A673 (cell line): ENCODE measurements at regions not wholly inside any gene's neighbourhood (a gene's known extent, or its start where the extent isn't known, plus 50 kb on each side); places are given as distances from the start of the nearest gene placed in this dataset.

Experiments
- BruUV-seq: library from RNA; stranded (reverse); fragments of 400-500 nt; replicated peaks from 2 replicates; lab custom pipeline; 2021; lab: Mats Ljungman, UMichigan
- CTCF ChIA-PET: fragments of 300-600 bp; sonication (Branson Sonifier 250); formaldehyde crosslinking; loops from one replicate; lab custom pipeline; 2022; ENCODE audit warnings: antibody characterized with exemption; lab: Charles Lee
- POLR2A ChIA-PET: fragments of 300-600 bp; sonication (Branson Sonifier 250); formaldehyde crosslinking; loops from one replicate; lab custom pipeline; 2022; ENCODE audit warnings: antibody characterized with exemption; ENCODE audit not compliant: low non-redundant PET; lab: Charles Lee
- DNase-seq: peaks from one replicate; pipeline ENCODE4 v3.0.0-alpha.2; 2015; ENCODE audit warnings: low spot score
- H3K27ac ChIP-seq: fragments of 200-600 bp; sonication (generic); 2 replicates; pipeline ENCODE4 v1.5.1; 2016; ENCODE audit warnings: mixed run types, low read depth, mild to moderate bottlenecking, mixed read lengths, antibody characterized with exemption, low read length; ENCODE audit not compliant: poor library complexity, severe bottlenecking
- H3K27me3 ChIP-seq: fragments of 200-600 bp; sonication (generic); replicated peaks from 2 replicates; pipeline ENCODE4 v1.6.1; 2017; ENCODE audit warnings: mixed run types, low read depth, mild to moderate bottlenecking, mixed read lengths, antibody characterized with exemption, low read length; ENCODE audit not compliant: insufficient read depth, poor library complexity
- H3K36me3 ChIP-seq: fragments of 200-600 bp; sonication (generic); 2 replicates; pipeline ENCODE4 v1.6.1; 2016; ENCODE audit warnings: mixed run types, mild to moderate bottlenecking, mixed read lengths, antibody characterized with exemption, low read length; ENCODE audit not compliant: insufficient read depth, poor library complexity, severe bottlenecking
- H3K4me1 ChIP-seq: fragments of 200-600 bp; sonication (generic); 2 replicates; pipeline ENCODE4 v1.6.1; 2017; ENCODE audit warnings: mixed run types, mild to moderate bottlenecking, mixed read lengths, antibody characterized with exemption, low read length; ENCODE audit not compliant: insufficient read depth, poor library complexity, severe bottlenecking
- H3K4me3 ChIP-seq: fragments of 200-600 bp; sonication (generic); 2 replicates; pipeline ENCODE4 v1.5.1; 2016; ENCODE audit warnings: low read depth, mixed run types, mild to moderate bottlenecking, mixed read lengths, low read length; ENCODE audit not compliant: poor library complexity, severe bottlenecking
- H3K9me3 ChIP-seq: fragments of 200-600 bp; sonication (generic); 2 replicates; pipeline ENCODE4 v1.6.1; 2016; ENCODE audit warnings: mixed run types, low read depth, mild to moderate bottlenecking, mixed read lengths, antibody characterized with exemption, low read length; ENCODE audit not compliant: poor library complexity, severe bottlenecking
- CTCF ChIP-seq: fragments of 300-800, 200-600 bp; sonication (generic); conservative IDR thresholded peaks from 2 replicates; pipeline ENCODE4 v1.5.1; 2017; ENCODE audit warnings: low read depth, mild to moderate bottlenecking, antibody characterized with exemption, low read length, moderate library complexity, mixed read lengths
- EZH2 ChIP-seq: fragments of 200-600 bp; sonication (generic); IDR thresholded peaks from 2 replicates; pipeline ENCODE4 v1.6.1; 2017; ENCODE audit warnings: borderline replicate concordance, low read depth, mild to moderate bottlenecking, mixed read lengths, antibody characterized with exemption, low read length; ENCODE audit not compliant: poor library complexity, severe bottlenecking
- intact Hi-C: fragments of 100-400 bp; cut with micrococcal nuclease; formaldehyde crosslinking; loops from one replicate; pipeline ENCODE4 v1.10.0; 2022; ENCODE audit not compliant: unreplicated experiment

GRCh38 chr3:80521081-80521480 lies 753.3 kb upstream of the ROBO1 start:
- intact Hi-C loops, result loop anchor here (10.0 kb wide), 1 partner anchor 154 kb away; no protein-coding TSS in a partner anchor
- Histone ChIP-seq H3K4me3 (no peak overlapping the region), H3K27me3 (no peaks in the 10 kb centered on the region), H3K4me1 (no peaks in the 10 kb centered on the region), H3K27ac (no peak overlapping the region), H3K9me3 (no peaks in the 10 kb centered on the region), H3K36me3 (no peaks in the 10 kb centered on the region)
- TF ChIP-seq CTCF (no peak), EZH2 (no peak)
- DNase-seq, result no peak
- ChIA-PET POLR2A (no interaction called here), CTCF (no interaction called here)
- no TSS peak for BruUV-seq

DNA sequence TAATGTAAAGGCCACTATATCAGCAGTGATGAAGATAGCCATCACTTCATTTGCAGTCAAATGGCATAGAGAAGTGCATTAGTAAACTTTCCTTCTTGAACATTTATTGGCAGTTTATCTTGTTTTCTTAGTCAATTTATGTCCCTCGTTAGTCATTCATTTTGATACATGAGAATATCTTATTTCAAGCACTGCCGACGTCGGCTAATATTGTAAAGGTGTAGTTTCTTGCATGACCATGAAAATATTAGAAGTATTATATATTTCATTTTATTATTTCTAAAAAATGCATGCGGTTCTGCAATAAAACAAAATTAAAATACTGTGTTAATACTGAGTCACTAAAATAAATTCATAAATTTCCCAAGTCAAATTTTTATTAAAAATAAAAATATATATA lies 751.6 kb upstream of the ROBO1 start:
- H3K27me3 ChIP-seq, result no peaks in the 10 kb centered on the region
- H3K36me3 ChIP-seq, result no peaks in the 10 kb centered on the region
- CTCF ChIA-PET, result no interaction called here
- no peak overlapping the region for H3K27ac ChIP-seq
- intact Hi-C loops, result no loop called here
- POLR2A ChIA-PET, result no interaction called here
- H3K4me1 ChIP-seq, result no peaks in the 10 kb centered on the region
- DNase-seq, result no peak
- no peaks in the 10 kb centered on the region for H3K9me3 ChIP-seq
- BruUV-seq, result no TSS peak
- H3K4me3 ChIP-seq, result no peak overlapping the region
- TF ChIP-seq EZH2 (no peak), CTCF (no peak)

- ChIA-PET CTCF (no interaction called here), POLR2A (no interaction called here)
- peaks cover 9% of the 10 kb centered on the region for H3K4me1 ChIP-seq
- H3K9me3 ChIP-seq, result no peaks in the 10 kb centered on the region
- no TSS peak for BruUV-seq
- no peak overlapping the region for H3K4me3 ChIP-seq
- DNase-seq, result no peak
- no peak for TF ChIP-seq EZH2
- TF ChIP-seq CTCF, result no peak
- H3K27ac ChIP-seq, result no peak overlapping the region
- H3K27me3 ChIP-seq, result no peaks in the 10 kb centered on the region
- no peaks in the 10 kb centered on the region for H3K36me3 ChIP-seq
- intact Hi-C loops, result no loop called here
Observed at GRCh38 chr3:80496452-80496851, 728.7 kb upstream of the ROBO1 start.
